ENCODE measurements at regions not wholly inside any gene's neighbourhood (a gene's known extent, or its start where the extent isn't known, plus 50 kb on each side); places are given as distances from the start of the nearest gene placed in this dataset.

GRCh38 chr4:141534985-141535384, 101.4 kb upstream of the IL15 start:
- no peak overlapping the region for H3K4me3 Mint-ChIP-seq
- Histone ChIP-seq H3K27me3 (ENCODE audit: insufficient read depth, low read length, poor library complexity, severe bottlenecking) (no peaks in the 10 kb centered on the region), H3K4me3 (ENCODE audit: low read length) (no peak overlapping the region), H3K9me3 (ENCODE audit: low read length) (no peaks in the 10 kb centered on the region), H3K36me3 (ENCODE audit: insufficient read depth, low read length) (no peaks in the 10 kb centered on the region), H3K27ac (ENCODE audit: low read depth, low read length) (no peak overlapping the region), H3K4me1 (ENCODE audit: insufficient read depth, low read length) (no peaks in the 10 kb centered on the region)
- H3K4me1 Mint-ChIP-seq: no peaks in the 10 kb centered on the region
- ChIA-PET POLR2A (no interaction called here), CTCF (no interaction called here)
- no peaks in the 10 kb centered on the region for H3K27me3 Mint-ChIP-seq
- peaks cover 0 to 5% (median 0%) of the 10 kb centered on the region in 3 donors for H3K36me3 Mint-ChIP-seq
- DNase-seq: no peak
- H3K9me3 Mint-ChIP-seq: peaks cover 3 to 9% (median 5%) of the 10 kb centered on the region in 5 donors
- H3K27ac Mint-ChIP-seq: no peak overlapping the region

- Mint-ChIP-seq H3K27ac (no peak overlapping the region), H3K36me3 (peaks cover 0 to 5% (median 0%) of the 10 kb centered on the region in 3 donors), H3K4me3 (no peak overlapping the region), H3K4me1 (no peaks in the 10 kb centered on the region), H3K9me3 (peaks cover 0 to 9% (median 5%) of the 10 kb centered on the region in 5 donors), H3K27me3 (peaks cover 0 to 2% of the 10 kb centered on the region in 2 donors)
- POLR2A ChIA-PET: no interaction called here
- H3K27me3 ChIP-seq (ENCODE audit: insufficient read depth, low read length, poor library complexity, severe bottlenecking): no peaks in the 10 kb centered on the region
- H3K36me3 ChIP-seq (ENCODE audit: insufficient read depth, low read length): no peaks in the 10 kb centered on the region
- H3K9me3 ChIP-seq (ENCODE audit: low read length): no peaks in the 10 kb centered on the region
- no peaks in the 10 kb centered on the region for H3K4me1 ChIP-seq (ENCODE audit: insufficient read depth, low read length)
- no peak for DNase-seq
- CTCF ChIA-PET: no interaction called here
- H3K4me3 ChIP-seq (ENCODE audit: low read length): no peak overlapping the region
- no peak overlapping the region for H3K27ac ChIP-seq (ENCODE audit: low read depth, low read length)
Measured at GRCh38 chr4:141538001-141538400, 98.4 kb upstream of the IL15 start.

GRCh38 chr4:141540643-141541042, 95.7 kb upstream of the IL15 start:
- Mint-ChIP-seq H3K9me3 (peaks cover 0 to 9% (median 5%) of the 10 kb centered on the region in 5 donors), H3K27ac (no peak overlapping the region), H3K4me1 (no peaks in the 10 kb centered on the region), H3K36me3 (peaks cover 0 to 5% (median 0%) of the 10 kb centered on the region in 3 donors), H3K4me3 (no peak overlapping the region), H3K27me3 (peaks cover 0 to 5% of the 10 kb centered on the region in 2 donors)
- DNase-seq: no peak
- no peaks in the 10 kb centered on the region for H3K27me3 ChIP-seq (ENCODE audit: insufficient read depth, low read length, poor library complexity, severe bottlenecking)
- H3K4me1 ChIP-seq (ENCODE audit: insufficient read depth, low read length): no peaks in the 10 kb centered on the region
- H3K36me3 ChIP-seq (ENCODE audit: insufficient read depth, low read length): no peaks in the 10 kb centered on the region
- POLR2A ChIA-PET: no interaction called here
- H3K9me3 ChIP-seq (ENCODE audit: low read length): no peaks in the 10 kb centered on the region
- H3K27ac ChIP-seq (ENCODE audit: low read depth, low read length): no peak overlapping the region
- no peak overlapping the region for H3K4me3 ChIP-seq (ENCODE audit: low read length)
- CTCF ChIA-PET: no interaction called here

- Histone ChIP-seq H3K36me3 (ENCODE audit: insufficient read depth, low read length) (no peaks in the 10 kb centered on the region), H3K27ac (ENCODE audit: low read depth, low read length) (no peak overlapping the region), H3K27me3 (ENCODE audit: insufficient read depth, low read length, poor library complexity, severe bottlenecking) (no peaks in the 10 kb centered on the region), H3K4me3 (ENCODE audit: low read length) (no peak overlapping the region), H3K4me1 (ENCODE audit: insufficient read depth, low read length) (no peaks in the 10 kb centered on the region), H3K9me3 (ENCODE audit: low read length) (no peaks in the 10 kb centered on the region)
- Mint-ChIP-seq H3K4me1 (no peaks in the 10 kb centered on the region), H3K9me3 (peaks cover 0 to 9% (median 5%) of the 10 kb centered on the region in 5 donors), H3K36me3 (peaks cover 0 to 5% (median 0%) of the 10 kb centered on the region in 3 donors), H3K27me3 (peaks cover under 1 to 5% of the 10 kb centered on the region in 2 donors), H3K4me3 (no peak overlapping the region), H3K27ac (no peak overlapping the region)
- ChIA-PET POLR2A (no interaction called here), CTCF (no interaction called here)
- DNase-seq: no peak
Measured at GRCh38 chr4:141541851-141542250, 94.5 kb upstream of the IL15 start.

- H3K9me3 ChIP-seq (ENCODE audit: low read length): no peaks in the 10 kb centered on the region
- no peaks in the 10 kb centered on the region for H3K4me1 ChIP-seq (ENCODE audit: insufficient read depth, low read length)
- CTCF ChIA-PET: no interaction called here
- Mint-ChIP-seq H3K4me3 (no peak overlapping the region), H3K36me3 (peaks cover 0 to 5% (median 0%) of the 10 kb centered on the region in 3 donors), H3K27ac (no peak overlapping the region), H3K4me1 (no peaks in the 10 kb centered on the region), H3K9me3 (peaks cover 0 to 6% (median 3%) of the 10 kb centered on the region in 5 donors), H3K27me3 (peaks cover 5 to 6% of the 10 kb centered on the region in 2 donors)
- H3K27ac ChIP-seq (ENCODE audit: low read depth, low read length): no peak overlapping the region
- no peak overlapping the region for H3K4me3 ChIP-seq (ENCODE audit: low read length)
- H3K27me3 ChIP-seq (ENCODE audit: insufficient read depth, low read length, poor library complexity, severe bottlenecking): no peaks in the 10 kb centered on the region
- POLR2A ChIA-PET: no interaction called here
- H3K36me3 ChIP-seq (ENCODE audit: insufficient read depth, low read length): no peaks in the 10 kb centered on the region
- DNase-seq: no peak
Measured at GRCh38 chr4:141543176-141543575, 93.2 kb upstream of the IL15 start.

- Mint-ChIP-seq H3K4me1 (no peaks in the 10 kb centered on the region), H3K36me3 (peaks cover 0 to 5% (median 0%) of the 10 kb centered on the region in 3 donors), H3K4me3 (no peak overlapping the region), H3K9me3 (peaks cover 0 to 5% (median 0%) of the 10 kb centered on the region in 5 donors), H3K27ac (no peak overlapping the region), H3K27me3 (peaks cover 5 to 6% of the 10 kb centered on the region in 2 donors)
- no peaks in the 10 kb centered on the region for H3K36me3 ChIP-seq (ENCODE audit: insufficient read depth, low read length)
- no peaks in the 10 kb centered on the region for H3K27me3 ChIP-seq (ENCODE audit: insufficient read depth, low read length, poor library complexity, severe bottlenecking)
- ChIA-PET CTCF (no interaction called here), POLR2A (no interaction called here)
- H3K4me3 ChIP-seq (ENCODE audit: low read length): no peak overlapping the region
- DNase-seq: no peak
- no peak overlapping the region for H3K27ac ChIP-seq (ENCODE audit: low read depth, low read length)
- H3K9me3 ChIP-seq (ENCODE audit: low read length): no peaks in the 10 kb centered on the region
- H3K4me1 ChIP-seq (ENCODE audit: insufficient read depth, low read length): no peaks in the 10 kb centered on the region
Measured at GRCh38 chr4:141543706-141544105, 92.7 kb upstream of the IL15 start.

GRCh38 chr4:141548791-141549190, 87.6 kb upstream of the IL15 start:
- H3K27ac Mint-ChIP-seq: no peak overlapping the region
- Histone ChIP-seq H3K9me3 (ENCODE audit: low read length) (no peaks in the 10 kb centered on the region), H3K4me1 (ENCODE audit: insufficient read depth, low read length) (no peaks in the 10 kb centered on the region), H3K4me3 (ENCODE audit: low read length) (no peak overlapping the region), H3K36me3 (ENCODE audit: insufficient read depth, low read length) (no peaks in the 10 kb centered on the region), H3K27ac (ENCODE audit: low read depth, low read length) (no peak overlapping the region), H3K27me3 (ENCODE audit: insufficient read depth, low read length, poor library complexity, severe bottlenecking) (no peaks in the 10 kb centered on the region)
- DNase-seq: no peak
- no peaks in the 10 kb centered on the region for H3K4me1 Mint-ChIP-seq
- no peak overlapping the region for H3K4me3 Mint-ChIP-seq
- peaks cover 5 to 6% of the 10 kb centered on the region in 2 donors for H3K27me3 Mint-ChIP-seq
- POLR2A ChIA-PET: no interaction called here
- H3K9me3 Mint-ChIP-seq: peaks cover 0 to 13% (median 10%) of the 10 kb centered on the region in 5 donors
- CTCF ChIA-PET: no interaction called here
- H3K36me3 Mint-ChIP-seq: no peaks in the 10 kb centered on the region

GRCh38 chr4:141560056-141560455, 76.3 kb upstream of the IL15 start:
- no peaks in the 10 kb centered on the region for H3K4me1 Mint-ChIP-seq
- H3K9me3 ChIP-seq (ENCODE audit: low read length): no peaks in the 10 kb centered on the region
- no peaks in the 10 kb centered on the region for H3K36me3 Mint-ChIP-seq
- H3K4me3 ChIP-seq (ENCODE audit: low read length): no peak overlapping the region
- ChIA-PET POLR2A (no interaction called here), CTCF (no interaction called here)
- H3K27me3 Mint-ChIP-seq: no peaks in the 10 kb centered on the region
- H3K27ac Mint-ChIP-seq: no peak overlapping the region
- no peaks in the 10 kb centered on the region for H3K27me3 ChIP-seq (ENCODE audit: insufficient read depth, low read length, poor library complexity, severe bottlenecking)
- no peak overlapping the region for H3K4me3 Mint-ChIP-seq
- H3K4me1 ChIP-seq (ENCODE audit: insufficient read depth, low read length): no peaks in the 10 kb centered on the region
- no peak overlapping the region for H3K27ac ChIP-seq (ENCODE audit: low read depth, low read length)
- H3K9me3 Mint-ChIP-seq: peaks cover 0 to 3% (median 0%) of the 10 kb centered on the region in 5 donors
- DNase-seq: no peak
- no peaks in the 10 kb centered on the region for H3K36me3 ChIP-seq (ENCODE audit: insufficient read depth, low read length)

GRCh38 chr4:141562649-141563048, 73.7 kb upstream of the IL15 start:
- ChIA-PET POLR2A (no interaction called here), CTCF (no interaction called here)
- Histone ChIP-seq H3K36me3 (ENCODE audit: insufficient read depth, low read length) (no peaks in the 10 kb centered on the region), H3K27ac (ENCODE audit: low read depth, low read length) (no peak overlapping the region), H3K27me3 (ENCODE audit: insufficient read depth, low read length, poor library complexity, severe bottlenecking) (no peaks in the 10 kb centered on the region), H3K4me3 (ENCODE audit: low read length) (no peak overlapping the region), H3K4me1 (ENCODE audit: insufficient read depth, low read length) (no peaks in the 10 kb centered on the region), H3K9me3 (ENCODE audit: low read length) (no peaks in the 10 kb centered on the region)
- no peak overlapping the region for H3K27ac Mint-ChIP-seq
- no peak overlapping the region for H3K4me3 Mint-ChIP-seq
- no peaks in the 10 kb centered on the region for H3K9me3 Mint-ChIP-seq
- no peaks in the 10 kb centered on the region for H3K27me3 Mint-ChIP-seq
- DNase-seq: no peak
- H3K36me3 Mint-ChIP-seq: no peaks in the 10 kb centered on the region
- H3K4me1 Mint-ChIP-seq: no peaks in the 10 kb centered on the region

Data from CD8-positive, alpha-beta memory T cell (primary cell).